ENCODE measurements at regions not wholly inside any gene's neighbourhood (a gene's known extent, or its start where the extent isn't known, plus 50 kb on each side); places are given as distances from the start of the nearest gene placed in this dataset.

DNA sequence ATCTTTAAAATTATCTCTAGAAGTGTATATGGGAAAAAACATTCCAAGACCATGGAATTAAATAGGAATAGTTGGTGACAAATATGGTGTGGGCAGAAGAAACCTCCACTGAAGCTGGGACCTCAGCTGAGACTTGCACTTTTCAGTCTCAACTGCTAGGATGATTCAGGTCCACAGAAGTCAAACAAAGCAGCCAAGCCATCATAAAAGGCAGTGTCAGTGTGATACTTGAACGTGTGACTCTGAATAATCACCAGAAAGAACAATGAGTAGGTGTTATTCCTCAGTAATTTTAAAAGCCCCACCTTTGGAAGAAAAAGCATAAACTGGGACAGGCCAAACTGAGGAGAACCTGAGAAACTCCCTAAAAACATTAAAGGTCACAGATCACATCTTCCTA is 90.7 kb downstream of the ZNF281 start:
- no peak overlapping the region for H3K4me3 ChIP-seq
- H3K27me3 ChIP-seq (replicated peaks in 1 of 7): no peaks in the 10 kb centered on the region
- WGBS, 5 donors: 67 to 82% (median 71%) methylated on average over 1 of the region's 1 CpG
- TF ChIP-seq POLR2AphosphoS5 (IDR thresholded peaks at IDR 0.05) (no peak), POLR2A (IDR thresholded peaks at IDR 0.05) (no peak)
- TF ChIP-seq, protein P1, sequence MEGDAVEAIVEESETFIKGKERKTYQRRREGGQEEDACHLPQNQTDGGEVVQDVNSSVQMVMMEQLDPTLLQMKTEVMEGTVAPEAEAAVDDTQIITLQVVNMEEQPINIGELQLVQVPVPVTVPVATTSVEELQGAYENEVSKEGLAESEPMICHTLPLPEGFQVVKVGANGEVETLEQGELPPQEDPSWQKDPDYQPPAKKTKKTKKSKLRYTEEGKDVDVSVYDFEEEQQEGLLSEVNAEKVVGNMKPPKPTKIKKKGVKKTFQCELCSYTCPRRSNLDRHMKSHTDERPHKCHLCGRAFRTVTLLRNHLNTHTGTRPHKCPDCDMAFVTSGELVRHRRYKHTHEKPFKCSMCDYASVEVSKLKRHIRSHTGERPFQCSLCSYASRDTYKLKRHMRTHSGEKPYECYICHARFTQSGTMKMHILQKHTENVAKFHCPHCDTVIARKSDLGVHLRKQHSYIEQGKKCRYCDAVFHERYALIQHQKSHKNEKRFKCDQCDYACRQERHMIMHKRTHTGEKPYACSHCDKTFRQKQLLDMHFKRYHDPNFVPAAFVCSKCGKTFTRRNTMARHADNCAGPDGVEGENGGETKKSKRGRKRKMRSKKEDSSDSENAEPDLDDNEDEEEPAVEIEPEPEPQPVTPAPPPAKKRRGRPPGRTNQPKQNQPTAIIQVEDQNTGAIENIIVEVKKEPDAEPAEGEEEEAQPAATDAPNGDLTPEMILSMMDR (IDR thresholded peaks at IDR 0.05 in 8 of 11, conservative IDR thresholded peaks at IDR 0.05 in 3 of 11): no peak
- H3K9me3 ChIP-seq: no peaks in the 10 kb centered on the region
- intact Hi-C loops (cut with DNase I; ENCODE audit: low total_unique reads): no loop called here
- H3K36me3 ChIP-seq: no peaks in the 10 kb centered on the region
- H3K27ac ChIP-seq: no peak overlapping the region
- no peaks in the 10 kb centered on the region for H3K4me1 ChIP-seq
- no peak for DNase-seq

DNA sequence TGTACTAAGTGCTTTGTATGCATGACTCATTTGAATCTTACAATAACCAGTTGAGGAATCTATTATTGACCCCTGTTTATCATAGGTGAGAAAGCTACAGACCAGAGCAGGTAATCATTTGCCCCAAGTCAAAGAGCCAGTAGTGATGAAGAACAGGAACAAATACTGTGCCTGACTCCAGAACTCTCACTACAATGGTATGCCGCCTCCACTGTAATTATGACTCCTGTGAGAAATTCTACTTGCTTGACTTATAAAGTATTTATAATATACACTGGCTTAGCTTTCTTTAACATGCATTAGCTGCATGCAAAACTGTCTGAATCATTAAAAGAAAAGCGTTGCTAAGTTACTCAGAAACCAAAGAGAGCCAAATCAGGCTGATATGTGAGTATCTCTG is 92.6 kb downstream of the ZNF281 start:
- H3K27me3 ChIP-seq (replicated peaks in 1 of 7): no peaks in the 10 kb centered on the region
- H3K4me3 ChIP-seq: no peak overlapping the region
- H3K4me1 ChIP-seq: no peaks in the 10 kb centered on the region
- no peak for DNase-seq
- TF ChIP-seq POLR2A (IDR thresholded peaks at IDR 0.05): no peak
- no peak for TF ChIP-seq POLR2AphosphoS5 (IDR thresholded peaks at IDR 0.05)
- TF ChIP-seq, protein P1 (IDR thresholded peaks at IDR 0.05 in 8 of 11, conservative IDR thresholded peaks at IDR 0.05 in 3 of 11): no peak
- H3K9me3 ChIP-seq: no peaks in the 10 kb centered on the region
- 76 to 100% (median 91%) methylated on average over 2 of the region's 2 CpGs for WGBS, 5 donors
- H3K36me3 ChIP-seq: no peaks in the 10 kb centered on the region
- intact Hi-C loops (cut with DNase I; ENCODE audit: low total_unique reads): no loop called here
- H3K27ac ChIP-seq: no peak overlapping the region

DNA sequence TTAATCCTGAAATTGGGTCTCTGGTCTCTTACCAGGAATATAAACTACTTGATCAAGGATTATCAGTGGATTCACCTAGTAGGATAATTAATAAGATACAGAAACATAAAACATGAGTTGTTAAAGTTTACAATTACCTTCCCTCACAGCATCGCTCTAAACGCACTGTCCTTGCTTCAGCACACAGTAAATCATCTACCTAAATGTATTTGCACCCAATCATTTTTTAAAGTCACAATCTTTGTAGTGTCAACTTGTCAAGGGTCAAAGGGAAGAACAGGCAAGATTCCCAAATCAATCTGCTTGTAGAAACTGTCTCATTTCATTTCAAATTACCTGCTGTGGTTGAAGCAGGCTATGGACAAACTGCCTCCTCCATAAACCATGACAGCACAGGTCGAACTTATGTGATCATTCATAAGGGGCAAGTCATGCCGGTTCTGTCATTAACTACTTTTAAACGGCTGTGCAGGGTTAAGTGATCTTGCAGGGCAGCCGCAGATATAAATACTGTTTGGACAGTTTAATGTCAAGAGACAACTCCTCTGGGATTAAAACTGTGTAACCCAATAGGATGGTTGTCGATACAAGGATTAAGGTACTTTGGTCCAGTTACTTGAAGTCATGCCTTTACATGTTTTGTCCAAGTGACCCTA is 93.6 kb downstream of the ZNF281 start:
- Histone ChIP-seq H3K36me3 (no peaks in the 10 kb centered on the region), H3K27ac (no peak overlapping the region), H3K27me3 (replicated peaks in 1 of 7) (no peaks in the 10 kb centered on the region), H3K4me1 (no peaks in the 10 kb centered on the region), H3K9me3 (no peaks in the 10 kb centered on the region), H3K4me3 (no peak overlapping the region)
- intact Hi-C loops (cut with DNase I; ENCODE audit: low total_unique reads): no loop called here
- WGBS, 5 donors: 69 to 87% (median 81%) methylated on average over 7 of the region's 7 CpGs
- no peak for TF ChIP-seq POLR2AphosphoS5 (IDR thresholded peaks at IDR 0.05)
- TF ChIP-seq, protein P1 (IDR thresholded peaks at IDR 0.05 in 8 of 11, conservative IDR thresholded peaks at IDR 0.05 in 3 of 11): no peak
- TF ChIP-seq POLR2A (IDR thresholded peaks at IDR 0.05): no peak
- no peak for DNase-seq

DNA sequence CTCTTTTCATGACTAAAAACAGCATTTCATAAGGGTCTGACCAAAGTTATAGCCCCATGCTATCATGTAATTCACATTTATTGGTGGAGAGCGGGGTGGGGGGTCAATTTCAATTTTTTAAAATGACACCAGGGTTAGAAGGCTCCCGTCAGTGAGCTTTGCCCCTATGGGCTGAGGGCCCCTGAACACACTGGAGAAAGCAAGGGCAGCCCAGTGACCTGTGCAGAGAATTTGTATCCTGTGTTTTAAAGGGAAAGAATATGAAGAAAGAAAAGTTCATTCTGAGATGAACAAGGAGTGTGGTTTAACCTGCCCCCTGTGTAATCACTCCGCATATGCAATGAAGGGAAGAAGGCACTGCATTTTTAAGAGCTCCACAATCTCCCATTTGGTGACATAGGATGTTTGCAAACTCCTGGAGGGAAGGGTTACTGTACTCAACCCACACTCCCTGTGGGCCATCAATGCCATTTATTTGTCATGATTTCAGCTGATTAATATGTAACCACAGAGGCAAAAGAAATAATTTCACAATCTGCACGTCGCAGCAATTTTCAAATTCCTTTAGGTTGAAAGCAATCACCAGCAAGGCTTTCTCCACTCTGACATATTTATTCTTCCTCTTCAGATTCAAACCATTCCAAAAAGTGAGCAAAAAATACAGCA is 95.6 kb downstream of the ZNF281 start:
- Histone ChIP-seq H3K27ac (no peak overlapping the region), H3K4me1 (no peaks in the 10 kb centered on the region), H3K4me3 (no peak overlapping the region), H3K9me3 (no peaks in the 10 kb centered on the region), H3K27me3 (replicated peaks in 1 of 7) (no peaks in the 10 kb centered on the region), H3K36me3 (no peaks in the 10 kb centered on the region)
- 69 to 91% (median 78%) methylated on average over 5 of the region's 5 CpGs for WGBS, 5 donors
- intact Hi-C loops (cut with DNase I; ENCODE audit: low total_unique reads): no loop called here
- TF ChIP-seq, protein P1 (IDR thresholded peaks at IDR 0.05 in 8 of 11, conservative IDR thresholded peaks at IDR 0.05 in 3 of 11): no peak
- no peak for TF ChIP-seq POLR2AphosphoS5 (IDR thresholded peaks at IDR 0.05)
- TF ChIP-seq POLR2A (IDR thresholded peaks at IDR 0.05): no peak
- DNase-seq: no peak
